Activated T-cell treated with anti-CD3 and anti-CD28 coated beads, Interleukin-2, amount 50 U/mL, for 72 hours (primary cell): ENCODE measurements at regions not wholly inside any gene's neighbourhood (a gene's known extent, or its start where the extent isn't known, plus 50 kb on each side); places are given as distances from the start of the nearest gene placed in this dataset.

Source experiments
- ATAC-seq, 2 donors: fragments of 150-1000 bp; cut with Tn5 transposase; replicated peaks in 1 of 2; 2 replicates each; pipeline ENCODE4 v1.10.0; 2021; ENCODE audit warnings: moderate library complexity in 2 of 2, mild to moderate bottlenecking in 1 of 2
- DNase-seq, 2 donors: peaks; one replicate each; pipeline ENCODE4 v3.0.0; 2021 to 2022; ENCODE audit warnings: mixed read lengths in 1 of 2
- H3K27ac Mint-ChIP-seq: one replicate; pipeline ENCODE4 v1.8.0; 2022; ENCODE audit warnings: mild to moderate bottlenecking, moderate library complexity, mixed read lengths
- H3K27me3 Mint-ChIP-seq: one replicate; pipeline ENCODE4 v1.8.0; 2022; ENCODE audit warnings: low read depth, mixed read lengths
- H3K36me3 Mint-ChIP-seq, 2 donors: one replicate each; pipeline ENCODE4 v1.8.0; 2022; ENCODE audit warnings: mixed read lengths in 2 of 2, mild to moderate bottlenecking in 1 of 2; ENCODE audit not compliant: insufficient read depth in 2 of 2
- H3K4me1 Mint-ChIP-seq: one replicate; pipeline ENCODE4 v1.8.0; 2022; ENCODE audit warnings: low read depth, mixed read lengths
- H3K4me3 Mint-ChIP-seq, 2 donors: one replicate each; pipeline ENCODE4 v1.8.0; 2022; ENCODE audit warnings: mild to moderate bottlenecking in 2 of 2, mixed read lengths in 2 of 2, moderate library complexity in 2 of 2
- H3K9me3 Mint-ChIP-seq, 2 donors: one replicate each; pipeline ENCODE4 v1.8.0; 2022; ENCODE audit warnings: mixed read lengths in 2 of 2

DNA sequence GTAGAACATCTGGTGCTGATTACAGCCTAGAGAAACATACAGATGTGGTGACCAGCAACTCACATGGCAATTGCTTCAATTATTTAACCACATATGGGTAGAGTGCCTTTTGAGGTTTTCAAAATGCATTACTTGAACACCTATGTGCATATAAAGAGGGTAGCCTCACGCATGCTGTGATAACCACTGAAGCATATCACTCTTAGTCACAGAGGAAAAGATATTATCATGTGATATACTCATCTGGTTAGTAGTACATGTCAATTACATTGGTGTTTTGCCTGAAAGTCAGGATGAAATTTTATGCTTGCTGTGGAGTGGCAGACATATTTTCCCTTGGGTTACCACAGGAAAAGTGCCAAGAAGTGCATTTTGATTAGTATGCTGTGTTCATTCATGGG, 459.3 kb upstream of the AGTR1 start:
- H3K4me3 Mint-ChIP-seq, result no peak overlapping the region
- ATAC-seq, result peak; percentile 4 to 44
- H3K4me1 Mint-ChIP-seq, result no peaks in the 10 kb centered on the region
- no peaks in the 10 kb centered on the region for H3K27me3 Mint-ChIP-seq
- no peak for DNase-seq
- no peak overlapping the region for H3K27ac Mint-ChIP-seq
- H3K9me3 Mint-ChIP-seq, result peaks cover 2 to 5% of the 10 kb centered on the region in 2 donors
- H3K36me3 Mint-ChIP-seq, result no peaks in the 10 kb centered on the region

DNA sequence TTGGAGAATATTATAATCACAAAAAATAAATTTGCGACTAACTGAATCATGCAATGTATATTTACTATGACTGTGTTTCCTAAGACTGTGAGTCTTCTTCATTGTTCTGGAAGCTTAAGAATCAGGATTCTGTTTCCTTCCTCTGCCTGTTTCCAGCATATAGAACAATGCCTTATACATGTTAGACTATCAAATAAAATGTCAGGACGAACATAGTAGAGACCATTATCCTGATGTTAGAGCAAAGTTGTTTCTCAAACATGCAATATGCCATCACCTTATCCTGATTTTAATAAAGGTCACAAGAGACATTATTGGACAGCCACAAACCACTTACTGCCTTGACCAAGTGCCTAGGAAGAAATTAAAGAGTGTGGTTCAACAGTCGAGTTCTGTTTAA, 457.4 kb upstream of the AGTR1 start:
- H3K36me3 Mint-ChIP-seq, result no peaks in the 10 kb centered on the region
- ATAC-seq, result no peak
- no peak overlapping the region for H3K27ac Mint-ChIP-seq
- peaks cover 2 to 3% of the 10 kb centered on the region in 2 donors for H3K9me3 Mint-ChIP-seq
- no peak overlapping the region for H3K4me3 Mint-ChIP-seq
- H3K27me3 Mint-ChIP-seq, result no peaks in the 10 kb centered on the region
- no peak for DNase-seq
- H3K4me1 Mint-ChIP-seq, result no peaks in the 10 kb centered on the region

DNA sequence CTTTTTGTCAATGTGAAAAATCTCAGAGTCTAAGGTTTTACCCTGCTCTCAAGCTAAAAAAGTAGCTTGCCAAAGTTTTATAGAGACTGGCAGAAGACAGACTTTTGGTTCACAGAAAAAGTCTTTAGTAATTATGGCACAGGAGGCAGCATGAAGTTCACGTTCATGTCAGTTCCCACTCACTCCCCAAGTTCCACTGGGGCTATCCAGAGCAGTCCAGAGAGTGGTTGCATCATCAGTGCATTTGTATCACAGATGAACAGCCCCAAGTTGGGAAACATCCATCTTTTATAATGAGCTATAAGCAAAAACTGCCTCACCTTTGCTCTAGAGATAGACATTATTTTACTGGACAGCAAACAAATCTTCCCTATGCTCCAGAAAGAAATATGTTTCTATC, 454.1 kb upstream of the AGTR1 start:
- H3K9me3 Mint-ChIP-seq, result peaks cover 3 to 5% of the 10 kb centered on the region in 2 donors
- no peak for ATAC-seq
- no peaks in the 10 kb centered on the region for H3K4me1 Mint-ChIP-seq
- H3K36me3 Mint-ChIP-seq, result no peaks in the 10 kb centered on the region
- H3K27ac Mint-ChIP-seq, result no peak overlapping the region
- H3K27me3 Mint-ChIP-seq, result no peaks in the 10 kb centered on the region
- DNase-seq, result no peak
- no peak overlapping the region for H3K4me3 Mint-ChIP-seq

DNA sequence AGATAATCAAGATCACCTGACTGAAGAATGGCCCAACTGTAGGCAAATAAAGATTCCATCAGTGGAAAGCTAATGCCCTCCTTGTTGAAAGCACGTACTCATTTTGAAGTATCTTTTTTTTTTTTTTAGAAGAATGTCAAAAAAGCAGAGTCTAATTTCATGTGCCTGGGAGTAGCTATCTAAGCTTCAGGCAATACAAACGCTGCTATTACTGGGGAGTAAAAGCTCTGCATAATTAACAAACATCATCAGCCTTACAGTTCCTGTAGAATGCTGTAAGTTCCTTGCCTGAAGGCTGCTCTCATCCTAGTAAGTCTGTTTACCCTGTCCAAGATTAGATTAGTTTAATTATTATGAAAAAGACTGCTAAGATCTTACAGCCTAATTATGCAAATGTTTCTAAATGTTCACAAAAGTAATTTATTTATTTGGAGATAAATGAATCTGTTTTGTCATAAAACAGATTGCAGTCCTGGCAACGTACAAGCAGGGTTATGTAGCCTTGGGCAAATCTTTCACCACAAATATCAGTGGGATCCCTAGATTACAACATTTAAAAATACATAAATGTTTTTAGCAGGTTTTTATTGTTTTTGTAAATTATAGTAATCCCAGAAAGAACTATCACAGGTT, 451.3 kb upstream of the AGTR1 start:
- Mint-ChIP-seq H3K36me3 (no peaks in the 10 kb centered on the region), H3K9me3 (peaks cover 3% of the 10 kb centered on the region in 2 donors), H3K4me1 (no peaks in the 10 kb centered on the region), H3K27me3 (no peaks in the 10 kb centered on the region), H3K4me3 (no peak overlapping the region), H3K27ac (no peak overlapping the region)
- ATAC-seq (no peak), DNase-seq (no peak)

DNA sequence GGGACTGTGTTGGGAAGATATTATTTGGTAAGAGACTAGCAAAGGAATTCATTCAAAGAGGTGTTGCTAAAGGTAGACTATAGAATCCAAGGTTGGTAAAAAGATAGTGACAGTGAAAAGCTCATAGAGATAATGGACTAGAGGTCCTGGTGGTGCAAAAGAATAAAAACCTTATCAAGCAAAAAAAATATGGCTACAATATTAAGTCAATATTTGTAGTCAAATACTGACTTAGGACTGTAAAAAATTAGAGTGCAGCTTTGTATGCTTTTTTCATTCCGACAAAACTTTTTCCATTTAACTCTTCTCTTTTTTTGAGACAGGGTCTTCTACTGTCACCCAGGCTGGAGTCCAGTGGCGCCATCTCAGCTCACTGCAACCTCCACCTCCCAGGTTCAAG, 444.0 kb upstream of the AGTR1 start:
- Mint-ChIP-seq H3K4me3 (no peak overlapping the region), H3K9me3 (peaks cover 0 to 7% of the 10 kb centered on the region in 2 donors), H3K27me3 (no peaks in the 10 kb centered on the region), H3K36me3 (peaks cover 0 to 1% of the 10 kb centered on the region in 2 donors), H3K4me1 (no peaks in the 10 kb centered on the region), H3K27ac (no peak overlapping the region)
- ATAC-seq (no peak), DNase-seq (no peak)

DNA sequence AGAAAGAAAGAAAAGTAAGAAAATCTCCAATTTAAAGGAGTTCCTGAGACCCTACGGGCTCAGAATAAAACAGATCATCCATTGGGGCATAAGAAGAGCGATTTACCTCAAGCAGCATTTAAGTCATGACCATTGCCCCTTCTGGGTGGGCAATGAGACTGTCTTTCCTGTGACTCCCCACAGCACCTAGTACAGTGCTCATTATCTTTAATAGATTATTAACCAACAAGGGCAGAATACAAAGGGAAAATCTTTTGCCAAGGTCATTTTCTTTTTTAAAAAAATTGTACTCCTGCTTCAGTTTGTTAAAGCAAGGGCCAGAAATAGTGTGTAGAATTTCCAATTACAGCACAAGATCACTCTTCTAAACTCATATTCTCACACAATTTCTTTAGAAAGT, 443.3 kb upstream of the AGTR1 start:
- H3K36me3 Mint-ChIP-seq, result peaks cover 0 to 1% of the 10 kb centered on the region in 2 donors
- H3K27ac Mint-ChIP-seq, result no peak overlapping the region
- ATAC-seq (no peak), DNase-seq (no peak)
- H3K4me3 Mint-ChIP-seq, result no peak overlapping the region
- peaks cover 0 to 7% of the 10 kb centered on the region in 2 donors for H3K9me3 Mint-ChIP-seq
- no peaks in the 10 kb centered on the region for H3K4me1 Mint-ChIP-seq
- H3K27me3 Mint-ChIP-seq, result no peaks in the 10 kb centered on the region

DNA sequence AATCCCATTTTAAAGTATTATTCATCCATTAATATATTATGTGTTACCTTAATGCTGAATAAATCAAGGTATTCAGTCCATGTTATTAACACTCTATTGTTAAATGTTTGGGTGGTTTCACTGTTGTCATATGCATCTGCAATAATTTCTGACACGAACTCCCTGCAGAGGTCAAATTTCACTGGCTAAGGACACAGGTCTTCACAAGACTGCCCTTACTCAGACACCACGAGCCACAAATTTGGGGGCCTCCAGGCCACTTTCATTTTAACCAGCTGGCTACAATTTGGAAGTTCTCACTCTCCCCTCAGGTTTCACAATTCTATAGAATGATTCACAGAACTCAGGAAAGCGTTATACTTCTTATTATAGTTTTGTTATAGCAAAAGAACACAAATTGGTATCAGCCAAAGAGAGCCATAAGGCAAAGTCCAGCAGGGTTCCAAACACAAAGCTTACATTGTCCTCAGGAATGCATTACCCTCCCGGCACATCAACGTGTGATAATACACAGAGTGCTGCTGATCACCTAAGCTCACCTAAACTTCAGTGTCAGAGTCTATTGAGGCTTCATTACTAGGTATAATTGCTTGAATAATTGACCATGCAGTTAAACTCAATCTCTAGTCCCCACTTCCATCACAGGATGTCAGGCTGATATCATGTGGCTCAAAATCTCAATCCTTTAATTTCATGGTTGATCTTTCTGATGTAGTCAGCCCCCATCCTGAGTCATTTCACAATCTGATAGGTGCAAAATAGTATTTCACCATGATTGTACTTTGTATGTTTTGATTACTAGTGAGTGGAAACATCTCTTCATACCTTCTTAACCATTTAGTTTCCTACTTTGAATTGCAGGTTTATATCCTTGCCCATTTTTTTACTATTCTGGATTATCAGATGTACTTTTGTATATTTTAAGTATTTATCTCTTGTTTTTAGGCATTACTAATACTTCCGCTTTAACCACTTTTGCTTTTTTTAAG, 441.4 kb upstream of the AGTR1 start:
- no peak overlapping the region for H3K27ac Mint-ChIP-seq
- H3K4me3 Mint-ChIP-seq, result no peak overlapping the region
- no peak for ATAC-seq
- H3K9me3 Mint-ChIP-seq, result peaks cover 1 to 7% of the 10 kb centered on the region in 2 donors
- peaks cover 0 to 1% of the 10 kb centered on the region in 2 donors for H3K36me3 Mint-ChIP-seq
- no peaks in the 10 kb centered on the region for H3K27me3 Mint-ChIP-seq
- DNase-seq, result no peak
- H3K4me1 Mint-ChIP-seq, result no peaks in the 10 kb centered on the region

DNA sequence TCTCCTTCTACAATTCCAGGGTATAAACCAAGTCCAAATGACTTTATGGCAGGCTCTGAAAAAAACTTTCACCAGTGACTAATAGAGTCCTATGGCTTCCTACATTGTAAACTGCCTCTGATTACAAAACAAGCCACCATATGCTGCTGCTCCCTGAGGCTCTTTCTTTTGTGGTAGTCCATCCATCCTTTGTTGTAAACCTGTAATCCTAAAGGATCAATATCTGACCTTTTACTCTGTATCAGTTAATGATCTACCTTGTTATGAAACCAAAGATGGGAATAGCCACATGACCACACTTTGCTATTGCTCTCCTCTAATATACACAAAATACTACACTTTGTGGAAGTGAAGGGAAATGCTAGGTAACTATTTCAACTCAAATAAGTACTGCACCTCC, 434.7 kb upstream of the AGTR1 start:
- Mint-ChIP-seq H3K4me1 (no peaks in the 10 kb centered on the region), H3K27ac (no peak overlapping the region), H3K9me3 (peaks cover 2 to 14% of the 10 kb centered on the region in 2 donors), H3K4me3 (no peak overlapping the region), H3K27me3 (no peaks in the 10 kb centered on the region), H3K36me3 (no peaks in the 10 kb centered on the region)
- DNase-seq (no peak), ATAC-seq (no peak)

DNA sequence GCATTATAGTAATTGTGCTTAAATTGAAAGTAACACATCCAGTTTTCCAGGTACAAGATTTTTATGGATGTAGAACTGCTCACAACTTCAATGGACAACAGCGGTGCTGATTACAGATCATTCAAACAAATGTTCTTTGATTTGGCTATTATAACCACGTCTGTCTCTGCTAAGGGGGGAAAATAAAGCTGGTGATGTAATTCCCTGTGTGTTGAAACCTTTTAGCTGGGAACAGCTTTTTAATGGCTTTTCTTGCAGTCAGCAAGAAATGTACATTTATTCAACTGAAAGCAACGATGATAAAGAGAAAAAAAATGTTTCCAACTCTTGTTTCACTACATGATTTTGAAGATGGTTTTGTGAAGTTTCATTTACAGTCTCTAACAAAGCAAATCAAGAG, 431.9 kb upstream of the AGTR1 start:
- ATAC-seq (no peak), DNase-seq (no peak)
- Mint-ChIP-seq H3K4me1 (no peaks in the 10 kb centered on the region), H3K36me3 (no peaks in the 10 kb centered on the region), H3K4me3 (no peak overlapping the region), H3K27me3 (no peaks in the 10 kb centered on the region), H3K9me3 (peaks cover 3 to 19% of the 10 kb centered on the region in 2 donors), H3K27ac (no peak overlapping the region)

DNA sequence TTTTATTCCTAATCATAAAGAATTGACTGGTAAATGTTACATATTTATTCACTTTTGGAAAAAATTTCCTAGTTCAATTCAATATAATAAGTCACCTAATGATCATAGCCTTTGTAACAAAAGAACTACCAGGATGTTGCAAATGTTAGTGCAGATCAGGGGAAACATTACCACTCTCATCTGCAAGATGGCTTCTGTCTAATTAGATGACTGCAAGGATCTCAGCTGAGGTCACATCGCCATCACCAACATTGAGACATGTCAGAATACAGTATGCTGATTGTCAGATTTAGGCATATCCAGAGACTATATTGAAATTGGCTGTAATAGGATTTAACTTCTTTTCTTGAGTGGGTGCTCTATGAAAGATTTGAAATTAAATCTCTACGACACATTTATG, 431.4 kb upstream of the AGTR1 start:
- Mint-ChIP-seq H3K27ac (no peak overlapping the region), H3K27me3 (no peaks in the 10 kb centered on the region), H3K4me3 (no peak overlapping the region), H3K4me1 (no peaks in the 10 kb centered on the region), H3K9me3 (peaks cover 3 to 17% of the 10 kb centered on the region in 2 donors), H3K36me3 (no peaks in the 10 kb centered on the region)
- no peak for DNase-seq
- no peak for ATAC-seq

DNA sequence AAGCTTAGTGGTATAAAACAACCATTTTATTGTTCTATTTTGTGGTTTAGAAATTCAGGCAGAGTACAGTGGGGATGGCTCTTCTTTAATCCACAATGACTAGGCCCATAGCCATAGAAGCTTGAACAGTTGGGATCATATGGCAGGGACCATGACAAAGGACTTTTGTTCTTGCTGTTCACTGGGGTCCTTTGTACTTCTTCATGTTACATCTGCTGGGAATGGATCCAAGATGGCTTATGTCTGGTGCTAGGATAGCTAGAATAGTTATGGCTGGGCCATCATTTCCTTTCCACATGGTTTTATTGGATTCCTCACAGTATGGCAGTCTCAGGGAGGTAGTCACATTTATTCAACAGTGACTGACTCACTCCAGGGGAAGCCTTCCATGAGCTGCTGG, 427.9 kb upstream of the AGTR1 start:
- DNase-seq (no peak), ATAC-seq (no peak)
- no peak overlapping the region for H3K4me3 Mint-ChIP-seq
- H3K36me3 Mint-ChIP-seq, result no peaks in the 10 kb centered on the region
- H3K27me3 Mint-ChIP-seq, result no peaks in the 10 kb centered on the region
- no peaks in the 10 kb centered on the region for H3K4me1 Mint-ChIP-seq
- H3K9me3 Mint-ChIP-seq, result peaks cover 3 to 10% of the 10 kb centered on the region in 2 donors
- H3K27ac Mint-ChIP-seq, result no peak overlapping the region

DNA sequence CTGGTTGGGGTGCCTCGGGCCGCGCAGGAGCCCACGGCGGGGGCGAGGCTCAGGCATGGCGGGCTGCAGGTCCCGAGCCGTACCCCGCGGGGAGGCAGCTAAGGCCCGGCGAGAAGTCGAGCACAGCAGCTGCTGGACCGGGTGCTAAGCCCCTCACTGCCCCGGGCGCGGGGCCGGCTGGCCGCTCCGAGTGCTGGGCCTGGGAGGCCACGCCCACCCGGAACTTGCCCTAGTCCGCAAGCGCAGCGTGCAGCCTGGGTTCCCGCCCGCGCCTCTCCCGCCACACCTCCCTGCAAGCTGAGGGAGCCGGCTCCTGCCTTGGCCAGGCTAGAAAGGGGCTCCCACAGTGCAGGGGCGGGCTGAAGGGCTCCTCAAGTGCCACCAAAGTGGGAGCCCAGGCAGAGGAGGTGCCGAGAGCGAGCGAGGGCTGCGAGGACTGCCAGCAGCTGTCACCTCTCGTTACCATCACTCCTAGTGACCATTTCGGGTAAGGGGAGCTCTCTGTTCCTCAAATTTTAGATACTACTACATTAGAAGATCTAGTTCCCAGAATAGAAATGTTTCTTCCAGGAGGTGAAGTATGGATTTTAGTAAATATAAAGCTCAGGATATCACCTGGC, 417.0 kb upstream of the AGTR1 start:
- H3K4me3 Mint-ChIP-seq, result no peak overlapping the region
- H3K27me3 Mint-ChIP-seq, result no peaks in the 10 kb centered on the region
- H3K4me1 Mint-ChIP-seq, result no peaks in the 10 kb centered on the region

DNA sequence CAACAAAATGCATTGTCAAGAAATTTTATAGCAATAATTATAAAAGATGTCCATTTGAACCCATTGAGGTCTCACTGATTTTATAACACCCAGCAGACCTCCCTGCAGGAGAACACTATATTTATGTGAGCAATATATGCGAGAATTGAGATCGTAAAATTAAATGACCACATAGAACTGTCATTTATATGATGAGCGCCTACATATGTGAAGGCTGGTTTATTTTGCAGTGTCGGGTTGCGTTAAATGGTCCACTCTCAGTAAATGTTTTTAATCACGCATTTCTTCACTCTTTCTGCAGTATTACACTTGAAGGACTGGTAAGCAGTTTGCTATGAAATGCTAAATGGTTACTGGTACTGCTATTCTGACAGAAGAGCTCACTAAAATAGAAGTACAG, 408.5 kb upstream of the AGTR1 start:
- H3K4me1 Mint-ChIP-seq, result no peaks in the 10 kb centered on the region
- no peaks in the 10 kb centered on the region for H3K27me3 Mint-ChIP-seq
- ATAC-seq, result no peak

More for the DNA sequence above, 417.0 kb upstream of the AGTR1 start:
- Mint-ChIP-seq H3K9me3 (peaks cover 0 to 6% of the 10 kb centered on the region in 2 donors), H3K27ac (no peak overlapping the region), H3K36me3 (no peaks in the 10 kb centered on the region)
- DNase-seq (no peak), ATAC-seq (no peak)

More for the DNA sequence above, 408.5 kb upstream of the AGTR1 start:
- Mint-ChIP-seq H3K36me3 (no peaks in the 10 kb centered on the region), H3K9me3 (peaks cover 5% of the 10 kb centered on the region in 2 donors), H3K4me3 (no peak overlapping the region), H3K27ac (no peak overlapping the region)
- DNase-seq, result no peak
